SIG-M5 treated with dmso at 0.1 percent for 504 hours (cell line): ENCODE measurements at regions not wholly inside any gene's neighbourhood (a gene's known extent, or its start where the extent isn't known, plus 50 kb on each side); places are given as distances from the start of the nearest gene placed in this dataset.
A peak's percentile ranks its signal among the peaks of the same experiment; 100 is the strongest.

Experiments
- DNase-seq: peaks from one replicate; lab custom pipeline; 2025; ENCODE audit not compliant: unreplicated experiment; lab: John Stamatoyannopoulos, UW

DNA sequence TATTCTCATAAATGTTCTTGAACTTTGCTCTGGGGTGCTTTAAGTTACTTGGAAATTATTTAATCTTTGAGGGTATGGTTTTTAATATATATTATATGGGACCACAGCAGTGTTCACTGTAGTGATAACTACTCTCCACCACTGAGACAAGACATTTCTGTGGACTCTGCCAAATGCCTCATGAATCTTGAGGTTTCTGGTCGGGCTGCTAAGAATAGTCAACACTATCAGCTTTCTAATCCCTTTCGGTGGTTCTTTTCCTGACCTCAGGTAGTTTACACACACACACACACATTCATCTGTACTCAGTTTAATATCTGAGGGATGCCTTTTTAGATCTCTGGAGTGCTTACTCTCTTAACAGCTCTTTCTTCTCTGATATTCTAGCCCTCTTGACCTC is 500.7 kb downstream of the MAFB start:
- DNase-seq = no peak

DNA sequence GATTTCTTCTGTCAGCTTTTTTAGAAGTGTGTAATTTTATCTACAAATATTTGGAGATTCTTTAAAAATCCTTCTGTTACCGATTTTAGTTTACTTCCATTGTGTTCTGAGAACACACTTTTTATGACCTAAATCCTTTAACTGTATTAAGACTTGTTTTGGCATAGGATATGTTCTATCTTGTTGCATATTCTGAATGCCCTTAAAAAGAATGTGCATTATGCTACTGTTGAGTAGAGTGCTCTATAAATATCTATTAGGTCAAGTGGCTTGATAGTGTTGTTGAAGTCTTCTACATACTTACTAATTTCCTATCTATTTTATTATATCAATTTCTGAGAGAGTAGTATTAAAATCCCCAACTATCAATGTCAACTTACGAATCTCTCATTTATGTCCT is 502.2 kb downstream of the MAFB start:
- no peak for DNase-seq

DNA sequence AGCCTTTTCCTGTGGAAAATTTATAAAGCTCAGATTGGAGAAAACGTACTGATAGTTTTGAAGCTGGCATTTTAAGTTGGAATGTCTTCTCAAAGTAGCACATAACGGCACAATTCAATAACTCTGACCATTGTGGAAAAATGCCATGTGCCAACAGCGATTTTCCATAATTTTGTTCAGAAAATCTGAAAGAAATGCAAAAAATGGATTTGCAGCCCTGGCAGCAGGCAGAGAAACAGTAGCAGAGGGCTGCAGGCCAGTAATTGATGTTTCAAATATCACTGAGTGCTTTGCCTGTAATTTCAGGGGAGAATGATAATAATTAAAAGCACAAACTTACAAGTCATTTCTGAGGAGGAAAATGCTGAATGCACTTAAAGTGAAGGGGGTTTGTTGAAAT is 507.4 kb downstream of the MAFB start:
- no peak for DNase-seq

DNA sequence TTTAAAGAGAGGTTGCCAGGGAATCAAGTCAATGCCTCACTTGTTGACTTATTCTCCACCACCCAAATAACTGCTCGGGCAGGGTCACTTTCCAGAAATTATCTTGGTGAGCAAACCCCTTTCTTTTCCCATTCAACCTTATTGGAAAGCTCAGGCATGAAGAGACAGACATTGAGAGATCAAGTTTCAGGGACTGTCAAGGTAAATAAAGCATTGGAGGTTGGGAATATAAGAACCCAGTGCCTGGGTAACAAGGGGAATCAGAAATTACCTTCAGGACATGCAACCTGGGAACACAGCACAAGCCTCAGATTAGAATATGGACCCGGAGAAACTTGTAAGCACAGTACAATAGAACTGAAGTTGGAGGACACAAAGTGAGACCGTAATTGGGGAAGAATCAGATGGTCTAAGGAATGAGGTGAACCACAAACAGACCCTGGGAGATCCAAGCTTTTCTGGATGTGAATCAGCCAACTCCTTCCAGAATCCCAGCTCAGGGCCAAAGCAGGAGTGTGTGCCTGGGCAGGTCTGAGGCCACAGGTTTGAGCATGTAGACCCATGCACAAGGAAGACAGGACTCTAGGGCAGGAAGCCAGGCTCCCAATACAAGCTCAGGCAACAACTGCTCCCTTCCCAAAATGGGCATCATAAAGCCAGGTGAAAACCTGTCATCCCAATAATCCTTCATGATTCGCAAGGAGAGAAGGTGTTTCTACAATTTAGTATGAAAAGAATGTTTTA is 512.8 kb downstream of the MAFB start:
- no peak for DNase-seq

DNA sequence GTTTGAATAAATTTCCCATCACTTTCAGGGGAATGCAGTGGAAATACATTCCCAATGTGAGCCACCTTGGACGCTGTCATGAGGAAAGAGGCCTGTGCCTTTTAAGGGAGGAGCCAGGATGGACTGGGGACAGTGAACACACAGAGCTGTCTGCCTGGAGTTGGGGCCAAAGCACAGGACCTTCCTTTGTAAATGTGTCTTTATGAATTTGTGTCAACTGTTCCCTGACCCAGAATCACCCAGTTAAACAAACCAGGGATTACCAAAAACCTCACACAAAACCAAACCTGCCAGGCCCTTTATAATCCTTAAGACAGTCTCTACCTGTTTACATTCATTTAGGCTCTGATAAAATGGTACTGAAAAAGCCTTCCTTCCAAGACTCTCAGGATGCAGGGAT is 513.7 kb downstream of the MAFB start:
- DNase-seq = no peak

DNA sequence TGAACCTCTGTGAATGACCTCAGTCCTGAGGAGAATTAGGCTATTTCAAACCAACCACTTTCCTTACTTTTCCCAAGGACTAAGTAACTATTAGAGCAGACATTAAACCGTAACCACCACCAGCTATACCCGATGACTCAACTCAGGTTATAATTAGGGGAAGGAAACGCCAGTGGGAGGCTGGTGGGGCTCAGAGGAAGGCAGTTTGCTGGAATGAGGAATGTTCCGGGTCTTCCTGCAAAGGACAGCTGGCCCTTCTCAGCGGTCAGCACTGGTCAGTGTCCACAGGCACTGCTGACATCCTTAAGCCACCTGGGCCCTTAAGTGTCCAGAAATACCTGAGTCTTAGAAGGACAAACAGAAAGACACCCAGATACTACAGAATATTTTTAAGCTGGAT is 515.2 kb downstream of the MAFB start:
- no peak for DNase-seq

DNA sequence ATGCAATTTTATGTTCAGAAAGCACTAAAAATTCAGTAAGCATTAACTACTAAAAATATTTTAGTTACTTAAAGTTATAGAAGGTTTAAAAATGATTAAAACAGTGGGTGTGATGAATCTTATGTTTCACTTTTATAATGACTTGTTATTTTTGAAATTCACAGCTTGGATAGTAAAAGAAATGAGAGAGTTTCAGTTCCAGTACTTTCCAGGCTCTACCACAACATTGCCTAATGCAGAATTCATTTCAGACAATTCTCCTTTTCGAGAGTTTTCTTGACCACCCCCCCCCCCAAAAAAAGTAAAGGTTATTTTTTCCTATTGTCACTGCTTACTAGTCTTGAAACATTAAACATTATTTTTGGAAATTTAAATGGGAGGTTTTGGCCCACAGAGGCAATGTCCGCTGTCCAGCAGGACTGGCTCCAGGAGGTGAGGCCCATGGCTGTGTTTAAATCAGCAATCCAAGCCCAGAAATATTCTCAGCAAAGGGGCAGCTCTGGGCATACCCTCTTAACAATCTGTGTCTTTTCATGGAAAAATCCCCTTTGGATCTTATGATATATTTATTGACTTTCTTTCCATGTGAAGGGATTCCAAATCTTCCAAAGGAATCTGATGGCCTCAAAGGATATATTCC is 519.9 kb downstream of the MAFB start:
- no peak for DNase-seq

DNA sequence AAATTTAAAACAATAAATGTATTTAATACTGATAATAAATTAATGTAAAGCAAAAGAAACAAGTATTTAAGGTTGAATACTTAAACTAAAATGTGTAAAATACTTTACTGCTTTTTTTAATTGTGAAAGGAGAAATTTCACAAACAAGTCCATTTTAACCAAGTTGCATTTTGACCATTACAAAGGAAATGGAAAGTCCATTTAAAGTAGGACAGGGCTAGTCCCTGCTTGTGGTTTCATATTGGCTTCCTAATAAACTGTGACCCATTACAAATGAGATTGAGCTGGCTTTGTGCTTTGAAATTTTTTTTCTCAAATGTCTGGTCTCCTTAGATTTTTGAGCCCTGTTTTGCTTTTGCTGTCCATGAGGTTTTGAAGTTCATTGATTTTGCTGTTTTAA is 527.6 kb downstream of the MAFB start:
- DNase-seq = no peak

DNA sequence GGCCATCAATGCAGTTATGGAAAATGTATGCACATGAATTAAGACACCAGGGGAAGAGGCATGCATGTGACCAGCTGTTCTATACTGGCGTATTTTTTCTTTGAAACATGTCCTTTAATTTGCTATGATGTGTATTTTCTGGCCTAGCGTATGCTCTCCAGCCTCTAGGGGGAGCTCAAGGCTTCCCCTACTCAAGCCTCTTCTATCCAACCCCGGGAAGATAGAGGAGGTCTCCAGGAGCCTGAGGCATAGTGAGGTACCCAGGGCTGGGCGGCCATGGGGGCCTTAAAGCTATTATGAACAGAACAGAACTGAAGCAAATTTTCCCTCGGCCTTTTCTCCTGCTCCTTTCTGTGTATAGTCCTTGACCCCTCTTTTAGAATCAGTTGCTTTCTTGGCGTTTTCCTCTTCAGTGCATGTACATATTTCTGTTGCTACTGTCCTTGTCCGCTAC is 528.9 kb downstream of the MAFB start:
- peak; percentile 67 for DNase-seq

DNA sequence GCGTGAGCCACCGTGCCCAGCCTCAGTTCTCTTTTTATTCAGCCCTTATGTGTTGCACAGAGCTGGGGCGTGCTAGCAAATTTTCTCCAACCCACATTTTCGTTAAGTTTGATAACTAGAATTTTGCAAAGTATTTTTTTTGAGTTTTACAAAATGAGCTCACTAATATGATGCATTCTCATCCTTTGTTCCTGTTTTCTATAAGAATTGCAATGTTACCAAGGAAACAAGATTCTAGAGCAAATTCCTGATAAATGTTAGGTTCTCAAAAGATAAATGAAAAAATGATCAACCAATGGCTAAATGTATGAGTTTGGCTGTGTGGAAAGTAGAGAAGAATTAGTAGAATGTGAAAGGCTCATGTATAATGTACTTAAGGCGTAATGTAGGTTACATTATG is 529.8 kb downstream of the MAFB start:
- no peak for DNase-seq

DNA sequence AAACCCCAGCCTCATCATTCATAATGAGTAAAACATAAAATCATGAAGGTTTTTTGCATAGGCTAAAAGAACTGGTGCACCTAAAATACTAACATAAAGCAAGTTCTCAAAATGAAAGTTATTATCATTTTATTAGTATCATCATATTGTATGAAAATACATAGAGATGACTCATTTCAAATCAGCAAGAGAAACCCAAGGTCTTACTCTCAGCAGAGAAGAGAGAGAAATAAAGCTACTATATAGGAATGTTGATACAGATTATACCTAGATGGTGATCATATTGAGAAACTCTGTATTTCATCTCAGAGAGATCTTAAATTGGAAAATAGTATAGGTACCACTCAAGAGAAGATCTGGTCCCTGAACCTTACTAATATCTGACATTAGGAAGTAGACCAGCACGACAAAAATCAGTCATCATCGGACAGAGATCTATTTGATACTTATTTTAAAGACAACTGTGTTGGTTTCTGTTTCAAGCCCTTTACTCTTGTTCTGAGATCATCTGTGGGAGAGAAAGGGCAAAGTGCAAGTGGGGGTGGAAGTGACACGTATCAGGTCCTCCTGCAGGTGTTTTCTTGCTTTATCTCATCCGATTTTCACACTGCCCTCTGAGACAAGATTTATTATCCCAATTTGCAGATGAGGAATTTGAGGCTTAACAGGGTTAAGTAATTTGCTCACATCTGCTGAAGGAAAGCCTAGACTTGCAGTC is 532.3 kb downstream of the MAFB start:
- DNase-seq = no peak

DNA sequence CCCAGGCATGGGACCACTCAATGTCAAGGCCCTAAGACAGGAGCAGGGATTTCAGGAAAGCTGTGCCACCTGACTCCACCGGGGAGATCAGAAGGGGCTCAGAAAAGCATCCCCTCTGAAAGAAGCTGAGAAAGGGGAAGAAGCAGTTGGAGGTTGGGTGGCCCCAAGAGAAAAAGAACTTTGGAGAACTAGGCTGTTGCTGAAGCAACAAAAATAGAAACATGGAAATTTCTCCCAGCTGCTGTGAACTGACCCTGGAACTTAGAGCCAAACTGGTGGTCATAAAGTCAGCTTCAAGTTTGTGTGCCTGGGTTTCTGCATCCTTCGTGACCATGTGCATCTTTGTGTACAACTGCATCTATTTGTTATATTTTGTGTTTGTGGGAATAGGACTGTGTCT is 534.5 kb downstream of the MAFB start:
- no peak for DNase-seq

DNA sequence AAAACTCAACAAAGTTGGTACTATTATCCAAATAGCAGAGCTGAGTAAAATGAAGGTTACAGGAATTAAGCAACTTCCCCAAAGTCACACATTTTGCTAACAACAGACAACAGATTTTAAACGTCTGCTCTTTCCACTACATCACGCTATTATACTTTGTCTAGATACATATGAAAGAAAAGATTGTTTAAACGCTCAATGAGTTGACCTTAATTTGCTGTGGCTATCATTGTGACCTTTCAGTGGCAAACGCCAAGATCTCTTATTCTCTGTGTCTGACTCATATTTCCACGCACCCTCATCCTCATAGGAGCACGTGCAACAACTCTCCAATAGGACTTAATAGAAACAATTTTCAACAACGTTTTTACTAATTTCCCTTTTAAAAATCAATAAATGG is 540.1 kb downstream of the MAFB start:
- no peak for DNase-seq

DNA sequence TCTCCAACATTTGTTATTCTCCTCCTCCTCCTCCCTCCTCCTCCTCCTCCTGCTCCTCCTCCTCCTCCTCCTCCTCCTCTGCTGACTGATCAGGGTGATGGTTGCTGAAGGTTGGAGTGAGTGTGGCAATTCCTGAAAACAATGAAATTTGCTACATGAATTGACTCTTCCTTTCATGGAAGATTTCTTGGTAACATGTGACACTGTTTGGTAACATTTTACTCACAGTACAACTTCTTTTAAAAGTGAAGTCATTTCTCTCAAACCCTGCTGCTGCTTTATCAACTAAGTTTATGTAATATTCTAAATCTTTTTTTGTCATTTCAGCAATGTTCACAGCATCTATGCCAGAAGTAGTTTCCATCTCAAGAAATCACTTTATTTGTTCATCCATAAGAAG is 543.0 kb downstream of the MAFB start:
- no peak for DNase-seq

DNA sequence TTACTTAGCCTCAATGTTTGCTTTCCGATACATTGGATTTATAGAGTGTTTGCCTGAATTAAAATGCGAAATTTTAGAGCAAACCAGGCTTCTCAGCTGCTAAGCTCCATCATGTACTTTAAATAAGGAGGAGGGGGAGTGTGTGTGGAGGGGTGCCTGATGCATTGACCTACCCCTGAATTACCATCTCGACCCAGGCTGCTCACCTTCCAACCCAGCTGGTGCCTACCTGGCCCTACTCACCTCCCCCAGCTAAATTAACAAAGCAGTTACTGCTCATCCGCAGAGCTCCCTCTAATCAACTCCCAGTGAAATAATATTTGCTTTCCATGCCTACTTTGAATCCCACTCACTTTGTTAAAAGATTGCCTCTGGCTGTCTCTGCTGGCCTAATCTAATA is 544.5 kb downstream of the MAFB start:
- DNase-seq = no peak

DNA sequence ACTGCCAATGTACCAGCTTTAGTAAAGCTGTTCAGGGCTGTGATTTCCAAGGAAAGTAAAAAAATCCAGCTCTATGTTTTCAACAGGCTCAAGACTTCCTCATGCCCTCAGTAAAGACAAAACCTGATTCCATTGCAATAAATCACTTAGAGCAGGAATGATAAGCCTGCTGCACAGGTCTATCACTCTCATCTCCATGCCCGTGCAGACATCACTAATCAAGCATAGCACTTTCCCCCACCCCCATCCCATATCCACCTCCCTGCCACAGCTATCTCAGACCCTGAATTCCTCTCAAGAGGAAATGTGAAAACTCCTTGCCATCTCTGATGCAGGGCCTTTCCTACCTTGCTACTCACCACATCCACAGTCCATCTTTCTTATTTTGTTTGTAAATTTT is 554.9 kb downstream of the MAFB start:
- DNase-seq = no peak

DNA sequence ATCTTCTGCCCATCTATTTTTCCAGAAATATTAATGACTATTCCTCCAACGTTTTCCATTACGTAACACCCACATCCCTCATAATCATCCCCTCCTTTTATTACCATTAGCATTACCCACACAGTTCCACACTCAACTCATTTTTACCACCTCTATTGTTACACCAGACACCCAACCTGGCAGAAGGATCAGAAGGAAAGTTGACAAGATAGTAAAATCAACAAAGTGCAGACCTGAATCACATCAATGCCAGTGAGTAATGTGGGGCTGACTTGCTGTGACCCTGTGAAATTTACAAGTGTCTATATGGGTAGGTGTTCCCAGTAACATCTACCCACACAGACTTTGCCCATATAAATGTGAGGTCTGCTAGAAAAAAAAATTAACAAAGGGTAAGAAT is 568.2 kb downstream of the MAFB start:
- DNase-seq = no peak

DNA sequence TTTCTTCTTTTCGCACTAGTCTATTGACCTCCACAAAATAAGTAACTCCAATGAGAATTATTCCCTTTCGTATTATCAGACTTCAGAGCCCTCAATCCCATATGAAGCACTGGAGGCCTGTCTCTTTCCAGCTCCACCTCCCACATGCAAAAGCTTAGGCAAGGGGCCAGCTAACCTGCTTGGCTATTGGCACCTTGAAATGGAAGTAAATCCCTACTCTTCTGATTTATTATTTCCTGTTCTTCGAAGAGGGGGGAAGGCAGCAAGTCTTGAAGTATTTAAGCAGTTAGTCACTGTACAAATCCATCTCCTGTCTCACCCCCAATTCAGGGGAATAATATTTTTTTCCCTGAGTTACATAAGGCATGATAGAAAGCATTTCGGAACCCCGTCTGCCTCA is 577.8 kb downstream of the MAFB start:
- DNase-seq = no peak

DNA sequence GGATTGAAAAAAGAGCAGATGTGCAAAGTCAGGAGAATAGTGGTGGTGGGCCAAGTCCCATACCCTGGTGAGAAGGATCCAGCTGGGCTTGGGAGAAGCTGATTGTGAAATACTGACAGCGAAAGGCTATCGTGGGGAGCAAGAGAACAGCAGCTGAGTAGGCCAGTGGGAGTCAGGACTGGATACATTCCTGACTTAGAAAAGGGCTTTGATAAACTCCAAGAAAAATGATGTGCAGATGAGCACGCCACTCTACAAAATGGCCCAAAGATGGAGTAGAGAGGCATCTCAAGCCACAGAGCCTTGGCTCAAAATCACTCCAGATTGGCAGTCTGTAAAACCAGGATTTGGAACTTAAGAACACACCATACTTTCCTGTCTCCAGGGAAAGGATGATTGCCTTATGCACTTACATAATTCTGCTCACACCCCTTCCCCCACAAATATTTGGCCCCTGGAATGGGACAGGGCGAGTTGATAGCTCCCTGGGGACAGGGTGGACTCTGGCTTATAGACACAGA is 578.7 kb downstream of the MAFB start:
- no peak for DNase-seq

DNA sequence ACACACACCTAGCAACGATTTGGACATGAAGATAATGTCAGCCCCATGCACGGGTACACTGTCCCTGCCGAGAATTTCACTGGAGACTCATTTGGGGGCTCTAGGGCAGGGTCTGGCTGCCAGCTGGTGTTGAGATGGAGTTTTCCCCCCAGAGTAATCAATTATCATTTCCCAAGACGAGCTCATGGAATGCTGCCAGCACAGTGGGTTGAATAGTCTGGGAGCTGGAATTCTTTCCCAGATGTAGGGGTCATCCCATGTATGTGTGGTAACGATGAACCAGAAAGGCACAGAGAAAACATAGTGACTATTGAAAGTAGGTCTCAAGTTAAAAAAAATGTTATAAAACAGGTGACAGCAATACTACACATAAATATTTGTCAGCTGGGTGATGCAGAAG is 579.9 kb downstream of the MAFB start:
- DNase-seq = no peak

DNA sequence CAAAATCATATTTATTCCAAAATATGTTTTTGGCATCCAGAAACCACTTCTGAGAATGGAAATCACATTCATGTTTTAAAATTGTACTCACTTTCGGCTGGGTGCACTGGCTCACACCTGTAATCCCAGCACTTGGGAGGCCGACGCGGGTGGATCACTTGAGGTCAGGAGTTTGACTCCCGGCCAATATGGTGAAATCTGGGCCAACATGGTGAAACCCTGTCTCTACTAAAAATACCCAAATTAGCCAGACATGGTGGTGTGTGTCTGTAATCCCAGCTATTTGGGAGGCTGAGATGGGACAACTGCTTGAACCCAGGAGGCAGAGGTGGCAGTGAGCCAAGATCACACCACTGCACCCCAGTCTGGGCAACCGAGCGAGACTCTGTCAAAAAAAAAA is 580.7 kb downstream of the MAFB start:
- DNase-seq = no peak

DNA sequence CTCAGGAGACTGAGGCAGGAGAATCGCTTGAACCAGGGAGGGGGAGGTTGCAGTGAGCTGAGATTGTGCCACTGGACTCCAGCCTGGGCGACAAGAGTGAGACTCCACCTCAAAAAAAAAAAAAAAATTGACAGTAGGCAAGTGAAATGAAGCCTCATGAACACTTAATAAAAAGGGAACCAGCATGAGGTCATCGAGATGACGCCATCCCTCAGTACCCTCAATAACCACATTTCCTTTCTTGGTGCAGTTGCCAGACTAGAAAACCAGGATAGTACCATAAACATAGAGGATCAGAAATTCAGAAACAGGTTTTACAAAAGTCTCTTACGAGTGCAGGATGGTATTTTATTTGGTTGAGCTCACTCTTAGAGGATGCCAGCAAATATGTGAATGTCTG is 584.1 kb downstream of the MAFB start:
- no peak for DNase-seq
